Left renal pelvis (tissue), 4 donors: ENCODE measurements at regions not wholly inside any gene's neighbourhood (a gene's known extent, or its start where the extent isn't known, plus 50 kb on each side); places are given as distances from the start of the nearest gene placed in this dataset.

Experiments used
- DNase-seq, 4 donors: peaks; one replicate each; pipeline ENCODE4 v3.0.0-alpha.2; 2013; ENCODE audit warnings: low read depth in 4 of 4, low spot score in 3 of 4

GRCh38 chr7:109986701-109987100, 1104.2 kb upstream of the LRRN3 start:
- no peak for DNase-seq

GRCh38 chr7:109996411-109996810, 1094.5 kb upstream of the LRRN3 start:
- DNase-seq: no peak

GRCh38 chr7:109996927-109997326, 1094.0 kb upstream of the LRRN3 start:
- DNase-seq: no peak

GRCh38 chr7:109997837-109998236, 1093.1 kb upstream of the LRRN3 start:
- DNase-seq: no peak

- DNase-seq: no peak
These were observed 1089.5 kb upstream of the LRRN3 start for GRCh38 chr7:110001254-110001938.

GRCh38 chr7:110003827-110004226, 1087.1 kb upstream of the LRRN3 start:
- DNase-seq: no peak

- DNase-seq: no peak
These were observed 1083.4 kb upstream of the LRRN3 start for GRCh38 chr7:110007320-110008063.

GRCh38 chr7:110010359-110010758, 1080.6 kb upstream of the LRRN3 start:
- DNase-seq: no peak

GRCh38 chr7:110017405-110017804, 1073.5 kb upstream of the LRRN3 start:
- DNase-seq: no peak

GRCh38 chr7:110027385-110027784, 1063.5 kb upstream of the LRRN3 start:
- no peak for DNase-seq

- no peak for DNase-seq
These were observed 1047.4 kb upstream of the LRRN3 start for GRCh38 chr7:110043519-110043918.

- DNase-seq: no peak
These were observed 1040.1 kb upstream of the LRRN3 start for GRCh38 chr7:110050785-110051184.

GRCh38 chr7:110051372-110051771, 1039.6 kb upstream of the LRRN3 start:
- DNase-seq: no peak

GRCh38 chr7:110056331-110056730, 1034.6 kb upstream of the LRRN3 start:
- no peak for DNase-seq

GRCh38 chr7:110058401-110058800, 1032.5 kb upstream of the LRRN3 start:
- DNase-seq: no peak

GRCh38 chr7:110061387-110061786, 1029.5 kb upstream of the LRRN3 start:
- no peak for DNase-seq

GRCh38 chr7:110065121-110065520, 1025.8 kb upstream of the LRRN3 start:
- DNase-seq: no peak

GRCh38 chr7:110066843-110067242, 1024.1 kb upstream of the LRRN3 start:
- DNase-seq: no peak

GRCh38 chr7:110071192-110071591, 1019.7 kb upstream of the LRRN3 start:
- DNase-seq: no peak

- DNase-seq: no peak
These were observed 1015.5 kb upstream of the LRRN3 start for GRCh38 chr7:110075450-110075849.

- no peak for DNase-seq
These were observed 1014.7 kb upstream of the LRRN3 start for GRCh38 chr7:110076194-110076593.

- DNase-seq: no peak
These were observed 1006.6 kb upstream of the LRRN3 start for GRCh38 chr7:110084181-110084807.
